ENCODE measurements at regions not wholly inside any gene's neighbourhood (a gene's known extent, or its start where the extent isn't known, plus 50 kb on each side); places are given as distances from the start of the nearest gene placed in this dataset.

GRCh38 chr2:120482334-120482733 lies 136.4 kb downstream of the INHBB start (continued):
- no peak for TF ChIP-seq RELB (IDR thresholded peaks at IDR 0.05; ENCODE audit: low read depth)
- TF ChIP-seq SRF (IDR thresholded peaks at IDR 0.05; ENCODE audit: low read depth in 2 of 2, low read length in 2 of 2), result no peak
- no peak for TF ChIP-seq SPI1 (IDR thresholded peaks at IDR 0.05; ENCODE audit: borderline replicate concordance, insufficient read depth, low read depth, low read length)
- no peak for TF ChIP-seq NRF1 (conservative IDR thresholded peaks at IDR 0.05; ENCODE audit: low read depth, low read length)
- no peak for TF ChIP-seq ASH2L (IDR thresholded peaks at IDR 0.05; ENCODE audit: borderline replicate concordance, low read depth)
- no peak for TF ChIP-seq ZSCAN29 (IDR thresholded peaks at IDR 0.05)
- TF ChIP-seq SREBF2 (IDR thresholded peaks at IDR 0.05; ENCODE audit: low read length), result no peak
- TF ChIP-seq HDGF (IDR thresholded peaks at IDR 0.05), result no peak
- TF ChIP-seq CHD2 (IDR thresholded peaks at IDR 0.05; ENCODE audit: borderline replicate concordance, low read depth, low read length), result no peak
- no peak for TF ChIP-seq ZNF384 (IDR thresholded peaks at IDR 0.05; ENCODE audit: borderline replicate concordance, low read depth, low read length)
- TF ChIP-seq ZNF217 (IDR thresholded peaks at IDR 0.05), result no peak

GRCh38 chr2:120483355-120483754 lies 137.4 kb downstream of the INHBB start:
- 6% methylated on average over 5 of the region's 5 CpGs for WGBS (ENCODE audit: insufficient coverage, insufficient replicate concordance, low lambda C conversion rate, missing lambda C conversion rate)
- ATAC-seq, result no peak
- CTCF ChIA-PET, result no interaction called here
- BruUV-seq (replicated peaks), result no TSS peak
- RAD21 ChIA-PET (ENCODE audit: unreplicated experiment), result no interaction called here
- in situ Hi-C loops (cut with MboI) (no loop called here), intact Hi-C loops (cut with micrococcal nuclease; ENCODE audit: unreplicated experiment) (no loop called here)
- no peaks in the 10 kb centered on the region for H4K20me1 ChIP-seq (ENCODE audit: control insufficient read depth, insufficient read depth)
- no peak overlapping the region for H3K9ac ChIP-seq (ENCODE audit: control insufficient read depth, insufficient read depth, low read length)
- no peak for FAIRE-seq
- H3K9me3 ChIP-seq (replicated peaks; ENCODE audit: control insufficient read depth, insufficient read depth, low read length), result no peaks in the 10 kb centered on the region
- no peak overlapping the region for H3K4me3 ChIP-seq
- H3K27me3 ChIP-seq (replicated peaks in 1 of 2; ENCODE audit: control insufficient read depth in 2 of 2, insufficient read depth in 2 of 2, low read length in 1 of 2), result peaks cover 0 to 2% of the 10 kb centered on the region in 2 experiments; a peak in 2 of 4 replicates
- H3K4me1 ChIP-seq (ENCODE audit: control insufficient read depth, insufficient read depth, low read length), result no peaks in the 10 kb centered on the region
- no peak for DNase-seq (ENCODE audit: low read depth, low spot score)
- no peaks in the 10 kb centered on the region for H3K79me2 ChIP-seq (ENCODE audit: control insufficient read depth, insufficient read depth, low read length)
- H2AFZ ChIP-seq (ENCODE audit: control insufficient read depth, low read depth, low read length), result no peak overlapping the region
- no peak overlapping the region for H3K4me2 ChIP-seq (ENCODE audit: control insufficient read depth, insufficient read depth)
- no peak overlapping the region for H3K27ac ChIP-seq (ENCODE audit: control insufficient read depth, insufficient read depth)
- H3K36me3 ChIP-seq (ENCODE audit: control insufficient read depth in 2 of 2, insufficient read depth in 2 of 2, low read length in 1 of 2), result no peaks in the 10 kb centered on the region
- POLR2A ChIA-PET, result no interaction called here
- SMC1A ChIA-PET (ENCODE audit: uncharacterized antibody, unreplicated experiment), result no interaction called here
- TF ChIP-seq LARP7 (IDR thresholded peaks at IDR 0.05) (no peak), BACH1 (IDR thresholded peaks at IDR 0.05; ENCODE audit: borderline replicate concordance) (no peak), BHLHE40 (IDR thresholded peaks at IDR 0.05; ENCODE audit: borderline replicate concordance in 1 of 2, low read depth in 2 of 2, low read length in 1 of 2) (no peak), CREM (IDR thresholded peaks at IDR 0.05; ENCODE audit: low read depth) (no peak), SPI1 (IDR thresholded peaks at IDR 0.05; ENCODE audit: borderline replicate concordance, insufficient read depth, low read depth, low read length) (no peak), ESRRA (IDR thresholded peaks at IDR 0.05; ENCODE audit: low read length) (no peak), NKRF (conservative IDR thresholded peaks at IDR 0.05) (no peak), EP300 (IDR thresholded peaks at IDR 0.05; ENCODE audit: borderline replicate concordance in 1 of 2, control insufficient read depth in 1 of 2, low read depth in 2 of 2, low read length in 2 of 2) (no peak), MEF2A (IDR thresholded peaks at IDR 0.05; ENCODE audit: insufficient read depth, low read depth, low read length) (no peak), ZNF207 (IDR thresholded peaks at IDR 0.05; ENCODE audit: borderline replicate concordance) (no peak)

Data from GM12878 (cell line).